ENCODE measurements at regions not wholly inside any gene's neighbourhood (a gene's known extent, or its start where the extent isn't known, plus 50 kb on each side); places are given as distances from the start of the nearest gene placed in this dataset.

DNA sequence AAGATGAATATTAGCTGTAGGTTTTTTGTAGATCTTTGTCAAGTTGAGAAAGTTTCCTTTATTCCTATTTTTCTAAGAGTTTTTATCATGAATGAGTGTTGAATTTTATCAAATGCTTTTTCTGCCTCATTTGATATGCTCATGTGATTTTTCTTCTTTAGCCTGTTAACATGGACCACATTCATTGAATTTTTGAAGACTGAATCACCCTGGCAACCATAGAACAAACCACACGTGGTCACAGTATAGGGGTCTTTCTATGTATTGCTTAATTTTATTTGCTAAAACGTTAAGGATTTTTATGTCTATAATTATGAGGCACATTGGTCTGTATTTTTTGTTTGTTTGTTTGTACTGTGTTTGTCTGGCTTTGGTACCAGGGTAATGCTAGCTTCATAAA is 201.7 kb upstream of the CWC22 start:
- no peaks in the 10 kb centered on the region for H3K9me1 ChIP-seq (ENCODE audit: insufficient read depth, low read length)
- ChIA-PET CTCF (no interaction called here), POLR2A (ENCODE audit: unreplicated experiment) (no interaction called here)
- no peak overlapping the region for H2BK15ac ChIP-seq (ENCODE audit: low read depth, low read length)
- no peak overlapping the region for H2BK120ac ChIP-seq (ENCODE audit: low read depth, low read length)
- H3K27me3 ChIP-seq (ENCODE audit: control insufficient read depth, insufficient read depth, low read length): no peaks in the 10 kb centered on the region
- no peak overlapping the region for H3K23ac ChIP-seq (ENCODE audit: low read depth, low read length)
- no peak overlapping the region for H4K5ac ChIP-seq (ENCODE audit: low read depth, low read length)
- no peak overlapping the region for H3K56ac ChIP-seq (ENCODE audit: extremely low read depth, insufficient read depth, low read length)
- H3K36me3 ChIP-seq (ENCODE audit: control insufficient read depth, insufficient read depth, low read length): no peaks in the 10 kb centered on the region
- H4K91ac ChIP-seq (ENCODE audit: insufficient read depth, low read depth, low read length): no peak overlapping the region
- ATAC-seq (ENCODE audit: low read depth): no peak
- no peak overlapping the region; the same call in 1 of the 2 replicates for H3K18ac ChIP-seq (ENCODE audit: low read depth, low read length)
- dilution Hi-C loops (cut with HindIII; ENCODE audit: low sequenced_read_pairs, unreplicated experiment): no loop called here
- H3K27ac ChIP-seq (ENCODE audit: insufficient read depth, low read length): no peak overlapping the region
- no peak overlapping the region for H2BK5ac ChIP-seq (ENCODE audit: low read depth, low read length, poor library complexity, severe bottlenecking)
- in situ Hi-C loops (cut with MboI; ENCODE audit: low sequenced_read_pairs): no loop called here
- DNase-seq: peak; percentile 62
- H3K4me1 ChIP-seq (ENCODE audit: control insufficient read depth, insufficient read depth, low read length): peaks cover 1% of the 10 kb centered on the region; the same call in 1 of the 2 replicates
- H3K79me1 ChIP-seq (ENCODE audit: low read depth in 1 of 2, low read length in 2 of 2): no peaks in the 10 kb centered on the region
- H2AK5ac ChIP-seq (ENCODE audit: low read depth, low read length): no peak overlapping the region
- H2BK20ac ChIP-seq (ENCODE audit: low read depth, low read length): no peak overlapping the region
- TF ChIP-seq MAFK (IDR thresholded peaks at IDR 0.05; ENCODE audit: low read depth, low read length): no peak
- no peak for TF ChIP-seq POLR2A (IDR thresholded peaks at IDR 0.05; ENCODE audit: low read depth, low read length)
- 0 out of 2 replicates have a peak, but pooled peaks have one; percentile 18 for TF ChIP-seq CEBPB (IDR thresholded peaks at IDR 0.05; ENCODE audit: low read depth, low read length)
- TF ChIP-seq USF2 (IDR thresholded peaks at IDR 0.05; ENCODE audit: low read depth, low read length): peak; percentile 27; the same call in 1 of the 2 replicates
- H4K8ac ChIP-seq (ENCODE audit: low read depth in 2 of 2, low read length in 2 of 2): no peak overlapping the region
- H3K9me3 ChIP-seq (ENCODE audit: control insufficient read depth, insufficient read depth, low read length): no peaks in the 10 kb centered on the region
- intact Hi-C loops (cut with micrococcal nuclease): no loop called here
- no peak overlapping the region for H3K4me3 ChIP-seq (ENCODE audit: insufficient read depth, low read depth, low read length)
- H2AFZ ChIP-seq (replicated peaks; ENCODE audit: low read length, poor library complexity): no peak overlapping the region
- H2AK9ac ChIP-seq (replicated peaks; ENCODE audit: low read depth, low read length, poor library complexity): no peak overlapping the region
- H3K4me2 ChIP-seq (ENCODE audit: low read depth, low read length): no peak overlapping the region
- H4K20me1 ChIP-seq (ENCODE audit: insufficient read depth, low read length): no peaks in the 10 kb centered on the region
- no peak overlapping the region for H3K4ac ChIP-seq (ENCODE audit: low read depth, low read length)
- no peak overlapping the region for H3K14ac ChIP-seq (replicated peaks; ENCODE audit: low read depth, low read length)
- no TSS peak for BruUV-seq (replicated peaks)
- no peak overlapping the region for H3K9ac ChIP-seq (ENCODE audit: low read depth, low read length)
- WGBS, 2 experiments (ENCODE audit: extremely low coverage in 2 of 2, insufficient read length in 1 of 2): no CpG with 5 or more reads among the region's 2 CpGs
